Natural killer cell (primary cell): ENCODE measurements at regions not wholly inside any gene's neighbourhood (a gene's known extent, or its start where the extent isn't known, plus 50 kb on each side); places are given as distances from the start of the nearest gene placed in this dataset.
"Not testable (repeated sequence)": the region's sequence is repeated elsewhere in the genome, so short reads cannot be mapped to it uniquely, and the experiment has no call there.

Source experiments
- ATAC-seq, 3 donors: fragments of 150-1000 bp in 2 of 3; fragments of 200-7000 bp in 1 of 3; cut with Tn5 transposase; 1 replicate in 1 of 3; 2 replicates in 2 of 3; pipeline ENCODE4 v1.10.0; 2021; ENCODE audit warnings: mild to moderate bottlenecking in 2 of 3, moderate library complexity in 2 of 3
- DNase-seq, 2 donors: peaks; one replicate each; pipeline versions ENCODE4 v3.0.0 to v3.0.0-alpha.2; 2013 to 2021; ENCODE audit warnings: mixed read lengths in 1 of 2
- H3K27ac ChIP-seq: one replicate; pipeline ENCODE4 v1.5.1; 2013; ENCODE audit warnings: mild to moderate bottlenecking, low read length
- H3K27me3 ChIP-seq: one replicate; pipeline ENCODE4 v1.6.1; 2013; ENCODE audit warnings: low read length; ENCODE audit not compliant: control insufficient read depth, insufficient read depth
- H3K36me3 ChIP-seq: one replicate; pipeline ENCODE4 v1.6.1; 2013; ENCODE audit warnings: low read length; ENCODE audit not compliant: control insufficient read depth, insufficient read depth
- H3K4me1 ChIP-seq: one replicate; pipeline ENCODE4 v1.6.1; 2013; ENCODE audit warnings: low read length; ENCODE audit not compliant: control insufficient read depth, insufficient read depth
- H3K4me3 ChIP-seq: one replicate; pipeline ENCODE4 v1.5.1; 2013; ENCODE audit warnings: low read length
- H3K9me3 ChIP-seq: one replicate; pipeline ENCODE4 v1.6.1; 2013; ENCODE audit warnings: low read length; ENCODE audit not compliant: control insufficient read depth, insufficient read depth
- H3K27ac Mint-ChIP-seq, 2 donors: one replicate each; pipeline ENCODE4 v1.8.0; 2022; ENCODE audit warnings: mild to moderate bottlenecking in 2 of 2, mixed read lengths in 2 of 2, moderate library complexity in 1 of 2
- H3K27me3 Mint-ChIP-seq, 2 donors: one replicate each; pipeline ENCODE4 v1.8.0; 2022; ENCODE audit warnings: low read depth in 2 of 2, mixed read lengths in 2 of 2
- H3K36me3 Mint-ChIP-seq: one replicate; pipeline ENCODE4 v1.8.0; 2022; ENCODE audit warnings: mixed read lengths
- H3K4me1 Mint-ChIP-seq, 2 donors: one replicate each; pipeline ENCODE4 v1.8.0; 2022; ENCODE audit warnings: mixed read lengths in 2 of 2
- H3K4me3 Mint-ChIP-seq: one replicate; pipeline ENCODE4 v1.8.0; 2022; ENCODE audit warnings: mild to moderate bottlenecking, moderate library complexity, mixed read lengths
- H3K9me3 Mint-ChIP-seq, 2 donors: one replicate each; pipeline ENCODE4 v1.8.0; 2022; ENCODE audit warnings: mixed read lengths in 2 of 2
- WGBS: methylation state at CpG from one replicate; pipeline ENCODE4 v1.1.7; 2013; ENCODE audit warnings: missing lambda C conversion rate; ENCODE audit not compliant: insufficient coverage; 5-methylcytosine and 5-hydroxymethylcytosine counted together
- intact Hi-C: fragments of 100-400 bp; cut with micrococcal nuclease; formaldehyde crosslinking; loops from one replicate; pipeline ENCODE4 v1.14.2; 2022
- TF ChIP-seq, protein P1 (sequence below): fragments of 200-600 bp; IDR thresholded peaks from one replicate; pipeline ENCODE4 v1.8.0; 2022; ENCODE audit warnings: antibody characterized with exemption

DNA sequence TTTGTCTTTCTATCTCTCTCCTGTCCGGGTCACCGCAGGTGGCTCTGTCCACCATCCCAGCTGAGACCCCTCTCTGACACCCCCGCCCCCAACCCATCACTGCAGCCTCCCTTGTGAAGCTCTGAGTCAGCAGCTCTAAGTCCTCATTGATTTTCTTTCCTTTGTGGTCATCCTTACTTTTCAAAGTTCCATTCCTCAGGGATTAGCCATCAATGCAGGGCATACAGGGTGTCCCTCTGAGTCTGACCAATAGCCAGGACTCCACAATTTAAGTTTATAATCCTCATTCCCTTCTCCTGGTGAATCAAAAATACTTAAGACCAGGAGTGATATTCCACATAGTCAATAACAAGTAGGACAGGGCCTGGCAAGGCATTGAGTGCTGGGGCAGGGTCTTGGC, 333.3 kb upstream of the CNR1 start:
- Mint-ChIP-seq H3K9me3 (peaks cover 0 to 3% of the 10 kb centered on the region in 2 donors), H3K27ac (no peak overlapping the region), H3K27me3 (peaks cover 0 to 3% of the 10 kb centered on the region in 2 donors), H3K36me3 (no peaks in the 10 kb centered on the region), H3K4me3 (no peak overlapping the region), H3K4me1 (no peaks in the 10 kb centered on the region)
- TF ChIP-seq, protein P1, sequence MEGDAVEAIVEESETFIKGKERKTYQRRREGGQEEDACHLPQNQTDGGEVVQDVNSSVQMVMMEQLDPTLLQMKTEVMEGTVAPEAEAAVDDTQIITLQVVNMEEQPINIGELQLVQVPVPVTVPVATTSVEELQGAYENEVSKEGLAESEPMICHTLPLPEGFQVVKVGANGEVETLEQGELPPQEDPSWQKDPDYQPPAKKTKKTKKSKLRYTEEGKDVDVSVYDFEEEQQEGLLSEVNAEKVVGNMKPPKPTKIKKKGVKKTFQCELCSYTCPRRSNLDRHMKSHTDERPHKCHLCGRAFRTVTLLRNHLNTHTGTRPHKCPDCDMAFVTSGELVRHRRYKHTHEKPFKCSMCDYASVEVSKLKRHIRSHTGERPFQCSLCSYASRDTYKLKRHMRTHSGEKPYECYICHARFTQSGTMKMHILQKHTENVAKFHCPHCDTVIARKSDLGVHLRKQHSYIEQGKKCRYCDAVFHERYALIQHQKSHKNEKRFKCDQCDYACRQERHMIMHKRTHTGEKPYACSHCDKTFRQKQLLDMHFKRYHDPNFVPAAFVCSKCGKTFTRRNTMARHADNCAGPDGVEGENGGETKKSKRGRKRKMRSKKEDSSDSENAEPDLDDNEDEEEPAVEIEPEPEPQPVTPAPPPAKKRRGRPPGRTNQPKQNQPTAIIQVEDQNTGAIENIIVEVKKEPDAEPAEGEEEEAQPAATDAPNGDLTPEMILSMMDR, result no peak
- H3K9me3 ChIP-seq, result no peaks in the 10 kb centered on the region
- H3K27me3 ChIP-seq, result no peaks in the 10 kb centered on the region
- WGBS, result 86% methylated on average over 3 of the region's 3 CpGs
- no peaks in the 10 kb centered on the region for H3K36me3 ChIP-seq
- no peak overlapping the region for H3K4me3 ChIP-seq
- ATAC-seq (no peak), DNase-seq (no peak)
- no peak overlapping the region for H3K27ac ChIP-seq
- intact Hi-C loops, result no loop called here
- no peaks in the 10 kb centered on the region for H3K4me1 ChIP-seq

DNA sequence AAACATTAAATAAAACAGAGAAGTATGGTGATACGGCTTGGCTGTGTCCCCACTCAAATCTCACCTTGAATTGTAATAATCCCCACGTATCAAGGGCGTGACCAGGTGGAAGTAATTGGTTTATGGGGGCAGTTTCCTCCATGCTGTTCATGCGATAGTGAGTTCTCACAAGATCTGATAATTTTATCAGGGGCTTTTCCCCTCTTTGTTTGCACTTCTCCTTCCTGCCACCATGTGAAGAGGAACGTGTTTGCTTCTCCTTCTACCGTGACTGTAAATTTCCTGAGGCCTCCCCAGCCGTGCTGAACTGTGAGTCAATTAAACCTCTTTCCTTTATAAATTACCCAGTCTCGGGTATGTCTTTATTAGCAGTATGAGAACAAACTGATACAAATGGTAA, 331.3 kb upstream of the CNR1 start:
- H3K27ac Mint-ChIP-seq, H3K4me1 Mint-ChIP-seq, H3K9me3 ChIP-seq, intact Hi-C loops, H3K4me3 Mint-ChIP-seq, H3K27me3 ChIP-seq, H3K4me3 ChIP-seq, H3K27me3 Mint-ChIP-seq, H3K4me1 ChIP-seq, H3K9me3 Mint-ChIP-seq, ATAC-seq, DNase-seq, H3K36me3 Mint-ChIP-seq, H3K36me3 ChIP-seq, H3K27ac ChIP-seq: not testable (repeated sequence)
- 14% methylated on average over 3 of the region's 8 CpGs for WGBS

DNA sequence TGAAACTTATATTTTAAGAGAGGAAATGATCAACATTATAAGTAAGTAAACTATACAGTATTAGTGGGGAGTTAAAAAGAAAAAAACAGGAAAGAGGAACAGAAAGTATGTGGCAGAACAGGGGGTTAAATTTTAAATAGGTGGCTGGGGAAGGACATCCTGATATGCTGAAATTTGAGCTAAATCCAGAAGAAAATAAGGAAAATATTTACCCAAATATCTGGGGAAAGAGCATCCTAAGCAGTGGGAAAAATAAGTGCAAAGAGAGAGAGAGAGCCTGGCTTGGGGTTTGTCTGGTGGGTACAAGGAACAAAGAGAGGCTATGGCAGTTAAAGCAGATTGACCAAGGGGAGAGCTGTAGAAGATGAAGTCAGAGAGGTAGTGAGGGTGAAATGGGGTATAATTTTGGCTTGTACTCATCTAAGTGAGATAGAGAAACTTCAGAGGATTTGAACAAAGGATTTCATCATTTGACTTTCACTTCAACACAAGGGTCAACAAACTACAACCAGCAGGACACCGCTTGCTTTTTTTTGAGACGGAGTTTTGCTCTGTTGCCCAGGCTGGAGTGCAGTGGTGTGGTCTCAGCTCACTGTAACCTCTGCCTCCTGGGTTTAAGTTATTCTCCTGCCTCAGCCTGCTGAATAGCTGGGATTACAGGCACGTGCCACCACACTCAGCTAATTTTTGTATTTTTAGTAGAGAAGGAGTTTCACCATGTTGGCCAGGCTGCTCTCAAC, 328.4 kb upstream of the CNR1 start:
- H3K27ac ChIP-seq, result no peak overlapping the region
- intact Hi-C loops, result no loop called here
- TF ChIP-seq, protein P1, result no peak
- H3K4me3 ChIP-seq, result no peak overlapping the region
- Mint-ChIP-seq H3K4me3 (no peak overlapping the region), H3K36me3 (no peaks in the 10 kb centered on the region), H3K9me3 (peaks cover under 1 to 2% of the 10 kb centered on the region in 2 donors), H3K27ac (no peak overlapping the region), H3K4me1 (no peaks in the 10 kb centered on the region), H3K27me3 (peaks cover 5 to 9% of the 10 kb centered on the region in 2 donors)
- H3K4me1 ChIP-seq, result no peaks in the 10 kb centered on the region
- H3K27me3 ChIP-seq, result no peaks in the 10 kb centered on the region
- ATAC-seq (no peak), DNase-seq (no peak)
- no peaks in the 10 kb centered on the region for H3K36me3 ChIP-seq
- no peaks in the 10 kb centered on the region for H3K9me3 ChIP-seq
- WGBS, result 79% methylated on average over 3 of the region's 3 CpGs

DNA sequence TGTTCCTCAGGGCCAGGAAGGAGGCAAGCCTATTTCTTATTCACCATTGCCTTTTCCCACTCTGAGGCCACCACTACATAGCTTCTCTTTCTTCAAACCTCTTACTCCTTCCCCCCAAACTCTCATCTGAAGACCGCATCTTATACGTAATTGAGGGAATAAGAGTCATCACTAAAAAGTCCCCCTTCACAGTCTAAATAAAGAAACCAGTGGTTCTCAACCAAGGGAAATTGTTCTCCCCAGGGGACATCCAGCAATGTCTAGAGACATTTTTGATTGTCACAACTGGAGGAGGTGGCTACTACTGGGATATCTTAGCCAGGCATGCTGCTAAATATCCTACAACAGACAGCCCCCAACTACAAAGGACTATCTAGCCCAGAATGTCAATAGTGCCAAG, 327.6 kb upstream of the CNR1 start:
- no peak overlapping the region for H3K27ac ChIP-seq
- TF ChIP-seq, protein P1, result no peak
- H3K36me3 ChIP-seq, result no peaks in the 10 kb centered on the region
- no peaks in the 10 kb centered on the region for H3K4me1 Mint-ChIP-seq
- H3K27me3 Mint-ChIP-seq, result peaks cover 5 to 9% of the 10 kb centered on the region in 2 donors
- H3K4me1 ChIP-seq, result no peaks in the 10 kb centered on the region
- ATAC-seq (no peak), DNase-seq (no peak)
- H3K36me3 Mint-ChIP-seq, result no peaks in the 10 kb centered on the region
- intact Hi-C loops, result no loop called here
- WGBS, result 94% methylated on average over 2 of the region's 2 CpGs
- H3K9me3 Mint-ChIP-seq, result peaks cover under 1 to 4% of the 10 kb centered on the region in 2 donors
- H3K4me3 ChIP-seq, result no peak overlapping the region
- no peaks in the 10 kb centered on the region for H3K27me3 ChIP-seq
- no peaks in the 10 kb centered on the region for H3K9me3 ChIP-seq
- H3K4me3 Mint-ChIP-seq, result no peak overlapping the region
- H3K27ac Mint-ChIP-seq, result no peak overlapping the region
